ENCODE measurements at regions not wholly inside any gene's neighbourhood (a gene's known extent, or its start where the extent isn't known, plus 50 kb on each side); places are given as distances from the start of the nearest gene placed in this dataset.

DNA sequence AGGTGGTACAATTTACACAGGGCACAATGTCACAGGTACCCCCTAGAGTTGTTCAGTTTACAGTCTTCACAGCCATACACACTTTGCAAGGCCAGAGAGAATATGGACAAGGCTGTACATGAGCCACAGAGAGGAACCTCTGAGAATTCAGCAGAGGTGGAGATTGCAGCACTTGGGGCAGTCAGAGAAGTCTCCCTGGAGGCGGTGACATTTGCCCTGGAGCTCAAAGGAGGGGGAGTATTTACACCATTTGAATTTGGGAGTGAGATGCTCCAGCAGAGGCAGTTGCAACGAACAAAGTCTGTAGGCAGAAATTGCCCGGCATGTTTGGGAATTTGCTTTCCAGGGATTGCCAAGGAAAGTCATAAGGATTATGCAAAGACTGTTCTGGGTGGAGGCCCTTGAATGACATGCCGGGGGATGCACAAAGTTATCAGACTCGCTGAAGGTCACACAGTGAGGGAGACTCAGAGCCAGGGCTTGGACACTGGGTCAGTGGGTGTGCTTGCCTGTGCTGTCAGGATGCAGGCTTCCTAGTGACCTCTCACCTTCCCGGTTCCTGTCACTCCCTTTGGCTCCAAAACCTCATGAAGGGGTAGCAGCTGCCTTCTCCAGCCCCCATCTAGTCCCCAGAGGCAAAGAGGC is 160.7 kb upstream of the PCBD1 start:
- no peak for DNase-seq

DNA sequence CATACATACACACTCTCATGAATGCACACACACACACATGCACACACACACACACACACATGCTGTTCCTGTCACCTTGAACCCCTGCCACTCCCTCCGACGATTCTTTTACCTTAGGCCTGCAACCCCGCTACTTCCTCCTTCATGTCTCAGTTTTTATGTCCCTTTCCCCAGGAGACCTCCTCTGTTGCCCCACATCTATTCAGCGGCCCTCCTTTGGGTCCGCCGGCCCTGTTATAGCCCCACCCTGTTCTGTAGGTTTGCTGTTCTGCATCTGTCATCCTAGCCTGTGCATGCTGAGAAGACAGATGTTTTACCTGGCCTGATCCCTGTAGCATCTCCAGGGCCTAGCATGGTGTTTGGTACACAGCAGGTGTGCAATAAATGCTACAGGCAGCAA is 161.6 kb upstream of the PCBD1 start:
- DNase-seq, result no peak

DNA sequence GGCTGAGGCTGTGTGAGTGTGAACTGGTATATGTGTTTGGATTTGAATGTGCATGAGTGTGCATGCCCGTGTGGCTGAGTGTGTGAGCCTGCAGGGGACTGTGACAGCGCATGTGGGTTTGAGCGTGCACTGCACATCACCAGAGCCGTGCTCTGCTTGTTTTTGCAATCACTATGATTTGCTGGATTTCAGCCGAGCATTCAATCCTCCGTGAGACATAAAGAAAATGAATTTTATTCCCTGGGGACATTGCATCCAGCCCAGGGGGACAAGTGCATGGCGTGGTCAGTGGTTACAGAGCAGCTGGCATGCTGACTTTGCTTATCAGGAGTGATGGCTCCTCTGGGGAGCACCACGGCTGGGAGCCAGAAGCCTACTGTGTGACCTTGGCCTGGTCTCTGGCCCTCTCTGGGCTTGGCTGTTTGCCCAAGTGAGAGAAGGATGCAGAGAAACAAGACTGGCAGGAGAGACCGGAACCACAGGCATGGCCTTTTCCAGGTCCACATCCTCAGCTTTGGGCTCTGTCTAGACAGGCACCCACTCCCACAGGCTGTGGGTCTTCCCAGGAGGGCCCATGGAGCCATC is 160.2 kb upstream of the UNC5B start:
- no peak for DNase-seq

DNA sequence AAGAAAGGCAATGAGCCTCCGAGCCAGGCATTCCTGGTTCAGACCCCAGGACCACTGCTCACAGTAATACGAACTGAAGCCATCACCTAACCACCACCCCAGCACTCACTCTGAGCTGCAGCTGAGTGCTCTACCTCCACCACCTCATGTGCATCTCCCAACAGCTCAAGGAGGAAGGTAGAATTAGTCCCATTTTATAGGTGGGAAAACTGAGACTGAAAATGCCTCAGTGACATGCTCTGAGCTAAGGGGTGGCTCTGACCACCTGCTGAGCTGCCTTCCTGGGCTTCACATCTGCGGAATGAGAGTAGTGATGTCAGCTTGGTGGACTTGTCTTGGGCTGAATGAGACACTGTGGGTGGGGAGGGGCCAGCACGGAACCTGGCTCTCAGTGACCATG is 159.7 kb upstream of the UNC5B start:
- DNase-seq, result no peak

DNA sequence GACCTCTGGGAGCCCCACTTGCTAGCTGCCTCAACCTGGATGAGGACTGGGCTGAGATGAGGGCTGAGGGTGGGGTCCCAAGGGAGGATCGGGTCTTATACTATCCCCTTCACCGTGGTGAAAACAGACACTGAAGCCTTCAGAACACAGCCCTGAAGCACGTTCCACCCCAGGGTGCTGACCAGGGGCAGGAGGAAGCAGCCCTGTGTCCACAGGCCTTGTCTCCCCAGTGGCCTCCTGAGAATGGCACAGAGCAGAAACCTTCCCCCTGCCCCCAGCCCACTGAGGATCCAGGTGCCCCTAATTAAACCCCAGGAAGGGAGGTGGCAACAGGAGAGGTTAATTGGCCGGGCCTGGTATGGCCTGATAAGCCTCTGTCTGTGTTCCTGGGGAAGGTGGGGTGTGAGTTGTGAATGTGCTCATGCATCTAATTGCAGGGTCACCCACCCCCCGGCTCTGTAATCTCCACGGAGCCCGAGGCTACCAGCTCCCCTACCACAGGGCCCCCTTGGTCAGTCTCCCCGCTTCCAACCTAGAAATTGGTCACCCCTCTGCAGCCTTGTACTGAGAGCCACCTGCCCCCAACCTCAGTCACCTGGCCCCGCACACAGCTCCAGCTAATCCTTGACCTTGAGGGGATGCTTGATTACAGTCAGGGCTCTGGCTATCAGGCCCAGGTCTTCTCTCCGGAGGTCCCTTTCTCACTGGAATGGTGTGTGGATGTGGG is 159.0 kb upstream of the UNC5B start:
- no peak for DNase-seq

DNA sequence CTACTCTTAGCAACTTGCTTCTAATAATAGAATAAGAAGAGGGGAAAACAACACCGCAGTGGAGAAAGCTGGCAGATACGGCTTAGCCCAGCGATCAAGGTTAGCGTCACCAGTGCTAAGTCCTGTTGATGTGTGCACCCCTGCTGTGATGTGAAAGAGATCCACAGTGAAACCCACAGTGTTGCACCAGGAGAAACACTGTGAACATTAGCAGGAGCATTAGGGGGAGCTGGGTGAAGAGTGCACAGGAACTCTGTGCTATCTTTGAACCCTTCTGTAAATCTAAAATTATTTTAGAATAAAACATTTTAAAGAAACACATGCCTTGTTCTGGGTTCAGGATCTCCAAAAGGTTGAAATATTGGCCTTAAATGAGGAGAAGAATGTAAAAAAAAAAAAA is 154.1 kb upstream of the UNC5B start:
- DNase-seq, result no peak

DNA sequence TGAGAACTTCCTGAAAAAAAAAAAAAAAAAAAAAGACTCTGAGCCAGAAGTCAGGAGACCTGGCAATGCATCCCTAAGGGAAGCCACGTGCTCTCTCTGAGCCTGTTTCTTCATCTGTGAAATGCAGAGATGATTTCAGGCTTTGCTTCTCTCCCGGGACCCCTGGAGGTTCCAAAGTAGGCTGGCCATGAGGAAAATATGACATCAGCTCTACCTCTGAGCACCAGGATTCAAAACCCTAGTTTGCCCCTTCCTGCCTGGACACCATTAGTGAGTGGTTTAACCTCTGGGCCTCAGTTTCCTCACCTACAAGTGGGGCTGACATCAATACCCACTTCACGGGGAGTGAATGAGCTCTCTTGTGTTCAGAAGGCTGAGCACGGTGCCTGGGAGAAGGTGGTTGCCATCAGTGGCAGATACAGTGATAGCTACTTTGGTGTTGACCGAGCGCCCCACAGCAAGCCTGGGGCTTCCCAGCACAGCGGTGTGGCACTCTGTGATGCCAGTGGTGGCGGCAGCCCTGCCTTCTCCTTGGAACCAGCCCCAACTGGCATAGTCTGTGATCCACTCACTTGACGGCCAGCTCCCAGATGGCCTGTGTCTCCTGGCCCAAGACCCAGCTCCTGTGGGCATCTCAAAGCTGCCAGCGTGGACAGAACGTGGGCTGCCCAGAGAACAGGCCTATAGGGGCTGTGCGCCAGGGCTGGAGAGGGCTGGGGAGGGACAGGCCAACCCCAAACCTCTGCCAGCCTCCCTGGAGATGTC is 153.1 kb upstream of the UNC5B start:
- no peak for DNase-seq

DNA sequence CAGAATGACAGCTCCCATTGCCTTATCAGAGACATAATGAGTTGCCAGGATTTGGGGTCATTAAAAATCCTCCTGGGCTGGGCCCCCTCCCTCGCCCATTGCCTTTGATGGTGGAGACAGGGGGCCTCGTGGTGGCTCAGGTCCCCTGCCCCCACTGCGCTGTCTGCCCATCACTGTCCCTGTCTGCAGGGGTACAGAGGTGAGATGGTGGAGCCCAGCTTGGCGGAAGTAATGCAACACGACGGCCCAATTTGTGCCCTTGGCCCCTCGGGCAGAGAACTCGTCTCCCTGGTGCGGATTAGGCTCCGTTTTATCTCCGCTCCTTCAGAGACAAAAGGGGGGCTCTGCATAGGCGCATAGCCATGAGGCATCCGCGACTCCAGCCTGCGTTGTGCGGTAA is 152.4 kb upstream of the UNC5B start:
- DNase-seq, result no peak

DNA sequence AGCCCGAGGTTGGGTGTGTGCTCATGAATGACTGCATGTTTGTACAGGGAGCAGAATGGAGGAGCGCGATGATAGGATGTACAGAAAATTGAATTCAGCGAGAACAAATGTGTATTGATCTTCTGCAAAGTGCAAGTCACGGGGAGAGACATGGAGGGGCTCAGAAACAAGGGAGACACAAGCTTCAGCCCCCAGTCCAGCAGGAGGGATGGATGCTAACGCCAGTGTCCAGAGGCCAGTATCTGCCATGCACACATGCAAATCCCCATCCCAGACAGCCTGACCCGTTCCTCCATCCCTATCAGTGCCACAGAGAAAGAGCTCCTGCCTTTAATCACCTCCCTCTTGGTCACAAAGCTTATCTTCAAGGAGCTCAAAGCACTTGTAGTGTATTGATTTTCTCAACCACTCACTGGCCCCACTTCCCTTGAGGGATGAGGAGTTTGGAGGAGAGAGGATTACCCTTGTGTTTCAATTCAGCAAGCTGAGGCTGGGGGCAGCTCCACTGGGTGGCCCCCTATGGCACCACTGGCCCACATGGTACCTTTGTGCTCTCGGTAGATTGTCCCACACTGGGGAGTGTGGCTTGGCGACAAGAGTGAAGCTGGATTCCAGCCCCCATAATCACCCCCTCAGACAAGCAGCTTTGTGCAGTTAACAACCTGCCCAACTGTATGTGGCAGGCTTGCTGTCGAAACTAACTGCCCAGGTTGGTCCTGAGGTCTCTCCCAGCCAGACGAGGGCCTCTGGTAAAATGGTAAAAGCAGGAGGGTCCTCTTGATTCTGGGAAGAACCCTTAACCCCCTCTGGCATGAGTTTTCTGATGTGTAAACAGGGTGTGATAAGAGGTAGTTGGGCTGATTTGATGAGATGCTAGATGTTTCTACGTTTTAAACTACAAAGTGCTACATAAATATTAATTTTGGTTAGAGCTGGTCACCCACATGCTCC is 151.6 kb upstream of the UNC5B start:
- DNase-seq, result no peak

DNA sequence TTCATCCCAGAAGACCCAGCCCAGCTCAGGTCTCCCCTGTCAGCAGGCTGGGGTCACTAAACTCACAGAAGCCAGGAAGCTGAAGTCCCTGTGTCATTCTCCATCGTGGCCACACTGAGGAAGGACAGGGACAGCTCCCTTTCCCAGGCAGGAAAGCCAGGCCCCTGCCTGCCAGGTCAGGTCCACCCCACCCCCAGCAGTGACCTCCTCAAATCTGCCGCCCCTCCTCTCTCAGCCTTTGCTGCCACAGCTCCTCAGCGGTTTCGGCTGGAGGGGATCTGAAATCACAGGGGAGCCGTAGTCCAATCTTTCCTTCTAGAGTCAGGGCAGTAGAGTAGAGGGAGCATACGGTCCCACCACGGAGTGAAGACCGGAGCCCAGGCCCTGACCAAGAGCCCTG is 150.9 kb upstream of the UNC5B start:
- DNase-seq, result no peak

DNA sequence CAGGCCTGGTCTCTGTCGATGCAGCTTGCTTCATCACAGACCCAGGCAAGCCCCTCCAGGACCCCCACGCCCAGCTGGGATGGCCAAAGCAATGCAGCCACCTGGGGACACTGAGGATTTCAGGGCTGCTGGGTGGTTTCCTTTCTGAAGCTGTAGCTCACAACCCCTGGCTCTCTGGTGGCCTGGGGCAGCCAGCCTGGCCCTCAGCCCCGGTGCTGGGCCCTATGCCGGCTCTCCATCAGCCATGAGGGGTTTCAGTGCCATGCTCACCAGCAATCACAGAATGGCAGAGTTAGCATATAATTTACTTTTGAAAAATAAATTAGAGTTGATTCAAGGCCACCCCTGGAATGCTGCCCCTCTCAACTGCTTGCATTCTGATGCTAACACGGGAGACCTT is 150.2 kb upstream of the UNC5B start:
- DNase-seq, result no peak

DNA sequence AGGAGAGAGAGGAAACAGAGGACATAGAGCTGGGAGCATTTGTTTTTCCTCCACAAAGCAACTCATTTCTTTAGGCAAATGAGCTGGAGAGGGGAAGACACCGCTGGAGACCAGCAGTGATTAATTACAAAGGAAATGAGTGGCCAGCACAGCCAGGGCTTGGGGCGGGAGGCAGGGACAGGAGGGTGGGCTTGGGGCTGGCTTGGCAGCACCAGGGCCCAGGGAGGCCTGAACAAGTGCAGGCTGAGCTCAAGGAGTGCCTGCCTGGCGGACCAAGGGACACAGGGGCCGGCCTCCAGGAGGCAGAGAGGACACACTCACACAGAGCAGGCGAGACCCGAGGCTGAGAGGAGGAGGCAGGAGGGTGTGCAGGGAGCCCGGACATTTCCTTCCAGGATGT is 149.0 kb upstream of the UNC5B start:
- no peak for DNase-seq

DNA sequence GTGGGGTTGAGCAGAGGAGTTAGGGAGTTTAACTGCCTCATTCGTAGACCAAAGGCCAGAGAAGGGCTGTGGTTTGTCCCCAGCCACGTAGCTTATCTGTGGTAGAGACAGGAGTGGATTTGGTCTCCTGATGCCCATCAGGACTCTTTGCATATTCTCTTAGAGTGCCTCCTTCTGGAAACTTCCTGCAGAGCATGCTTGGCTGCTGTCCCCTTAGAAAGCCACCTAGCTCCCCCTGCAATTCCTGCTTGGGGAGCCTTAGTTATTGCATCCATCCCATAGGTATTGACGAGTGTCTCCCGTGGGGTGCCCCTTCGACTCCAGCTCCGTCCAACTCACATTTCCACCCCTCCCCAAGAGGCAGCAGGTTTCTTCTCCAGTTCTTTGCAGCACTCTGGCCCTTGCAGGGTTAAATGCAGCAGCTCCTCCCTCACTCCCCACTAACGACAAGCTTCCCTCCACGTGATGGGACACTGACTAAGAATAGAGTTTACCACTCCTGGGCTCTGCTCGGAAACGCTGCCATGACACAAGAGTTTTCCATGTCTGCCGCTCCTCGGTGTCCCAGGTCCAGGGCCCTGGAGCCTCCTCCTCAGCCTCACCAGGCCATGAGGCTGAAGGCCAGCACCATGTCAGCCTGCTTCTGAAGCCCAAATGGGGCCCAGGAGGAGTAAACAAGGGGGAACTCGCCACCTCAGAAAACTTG is 147.8 kb upstream of the UNC5B start:
- no peak for DNase-seq

DNA sequence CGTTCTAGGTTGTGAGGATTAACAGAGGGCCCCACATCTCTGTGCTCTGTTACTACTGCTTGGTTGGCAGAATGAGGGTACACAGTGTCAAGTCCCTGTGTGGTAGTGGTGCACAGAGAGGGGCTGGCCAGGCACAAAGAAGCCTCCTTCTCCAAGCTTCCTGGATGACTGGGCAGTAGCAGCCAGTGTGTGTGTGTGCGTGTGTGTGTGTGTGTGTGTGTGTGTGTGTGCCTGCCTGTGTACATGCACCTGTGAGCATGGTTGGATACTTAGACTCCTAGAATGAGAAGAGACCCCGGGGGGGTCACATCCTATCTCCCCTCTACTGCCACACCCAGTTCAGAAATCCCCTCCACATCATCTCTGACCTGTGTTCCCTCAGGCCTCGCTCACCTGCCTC is 146.7 kb upstream of the UNC5B start:
- DNase-seq, result no peak

DNA sequence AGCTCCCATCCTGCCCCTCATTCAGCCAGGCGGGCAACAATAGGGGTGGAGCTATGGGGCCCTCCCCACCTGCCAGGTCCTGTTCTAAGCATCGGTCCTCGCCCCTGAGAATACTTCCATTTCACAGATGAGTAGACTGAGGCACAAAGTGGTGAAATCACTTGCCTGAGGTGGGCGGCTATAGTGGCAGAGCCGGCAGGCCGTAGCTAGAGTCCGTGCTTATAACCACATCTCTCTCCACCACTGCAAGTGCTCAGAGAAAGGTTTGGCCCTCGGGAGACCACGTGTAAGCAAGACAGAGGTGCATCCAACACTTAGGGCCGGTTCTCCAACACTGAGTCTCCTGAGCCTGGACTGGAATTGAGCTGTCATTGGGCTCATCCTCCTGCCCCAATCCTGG is 145.8 kb upstream of the UNC5B start:
- DNase-seq, result no peak

DNA sequence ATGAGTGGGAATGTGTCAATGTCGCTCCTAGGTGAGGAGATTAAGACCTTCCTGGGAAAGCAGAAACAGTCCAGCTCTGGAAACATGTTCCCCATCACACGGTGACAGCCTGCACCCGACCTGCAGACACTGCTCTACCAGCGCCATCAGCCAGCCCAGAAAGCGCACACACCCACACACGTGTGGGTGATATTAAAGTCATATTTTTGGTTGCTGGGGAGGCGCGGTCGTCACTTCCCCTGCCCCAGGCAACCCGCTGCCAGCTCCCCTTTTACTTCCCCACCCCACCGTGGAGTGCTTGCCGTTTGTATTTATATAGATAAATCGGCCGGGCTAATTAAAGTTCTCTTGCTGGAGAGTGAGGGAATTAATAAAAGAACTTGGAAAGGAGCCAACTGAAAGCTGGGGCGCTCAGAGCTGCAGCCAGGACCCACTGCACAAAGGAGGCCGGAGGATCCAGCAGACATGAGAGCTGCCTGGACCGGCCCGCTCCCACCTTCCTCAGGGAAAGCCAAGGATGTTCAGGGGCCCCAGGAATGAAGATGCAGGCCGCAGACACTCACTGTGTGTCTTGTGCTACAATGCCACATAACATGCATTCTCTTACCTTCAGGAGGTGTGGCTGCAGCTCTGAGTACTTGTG is 145.2 kb upstream of the UNC5B start:
- no peak for DNase-seq

DNA sequence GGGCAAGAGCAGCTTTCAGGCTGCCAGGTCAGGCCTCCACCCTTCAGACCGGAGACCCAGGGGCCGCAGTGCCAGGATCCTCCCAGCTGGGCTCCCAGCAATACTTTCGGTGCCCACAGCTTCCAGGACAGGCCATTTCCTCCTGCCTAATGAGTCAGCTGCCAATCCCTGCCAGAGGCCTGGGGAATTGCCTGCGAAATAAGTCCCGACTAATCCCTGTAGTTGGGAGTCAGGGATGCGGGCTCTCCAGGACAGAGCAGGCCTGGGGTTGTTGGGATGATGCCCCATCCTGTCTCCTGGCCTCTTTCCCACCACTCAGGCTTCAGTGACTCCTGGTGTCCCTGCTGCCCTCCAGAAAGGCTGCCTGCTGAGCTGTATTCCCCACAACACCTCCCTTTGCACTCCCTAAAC is 143.5 kb upstream of the UNC5B start:
- no peak for DNase-seq

DNA sequence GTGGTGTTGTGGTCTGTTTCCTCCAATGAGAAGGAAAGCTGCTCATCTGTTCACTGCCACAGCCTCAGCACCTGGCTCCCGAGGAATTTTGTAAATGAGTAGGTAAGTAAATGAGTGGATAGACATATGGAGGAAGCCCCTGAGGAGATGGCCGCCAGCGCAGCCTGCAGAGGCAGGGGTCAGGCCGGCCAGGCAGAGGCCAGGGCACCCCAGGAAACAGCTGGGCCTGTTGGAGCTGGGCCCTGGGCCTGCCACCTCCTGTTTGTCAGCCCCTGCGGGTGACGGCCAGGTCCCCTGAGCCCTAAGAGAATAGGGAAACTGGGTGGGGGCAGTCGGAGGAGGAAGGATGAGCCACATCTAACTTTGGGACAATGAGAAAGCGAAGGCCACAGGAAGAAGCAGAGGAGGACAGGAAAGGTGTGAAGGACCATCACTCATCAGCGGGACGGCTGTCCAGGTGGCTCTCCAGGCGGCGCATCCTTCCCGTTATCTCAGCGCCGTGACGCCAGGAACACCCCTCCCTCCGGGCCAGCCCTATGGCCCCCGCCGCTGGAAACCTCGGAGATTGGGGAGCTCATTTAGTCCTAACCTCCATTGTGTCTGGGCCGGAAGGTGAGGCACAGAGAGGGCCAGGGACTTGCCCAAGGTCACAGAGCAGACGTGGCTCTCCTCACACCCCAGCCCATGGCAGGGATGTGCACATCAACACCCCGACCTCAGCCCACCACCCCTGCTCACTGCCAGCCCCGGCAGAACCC is 142.3 kb upstream of the UNC5B start:
- DNase-seq, result no peak

DNA sequence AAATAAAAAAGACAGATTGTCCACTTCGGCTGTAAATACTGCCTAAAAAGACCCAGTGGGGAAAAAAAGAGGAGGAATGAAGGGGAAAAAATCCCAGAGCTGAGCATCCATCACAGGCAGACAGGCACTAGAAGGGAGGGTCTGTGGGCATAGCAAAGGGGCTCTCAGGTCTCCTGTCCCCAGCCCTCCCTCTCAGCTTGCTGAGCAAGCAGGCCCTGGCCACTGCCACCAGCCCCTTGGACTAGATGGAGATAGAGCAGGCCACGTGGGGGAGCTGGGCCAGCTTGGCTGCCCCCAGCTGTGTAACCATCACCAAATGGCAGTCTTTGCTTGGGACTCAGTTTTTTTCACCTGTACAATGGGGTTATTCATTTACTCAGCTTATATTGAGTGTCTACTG is 141.6 kb upstream of the UNC5B start:
- DNase-seq, result no peak

DNA sequence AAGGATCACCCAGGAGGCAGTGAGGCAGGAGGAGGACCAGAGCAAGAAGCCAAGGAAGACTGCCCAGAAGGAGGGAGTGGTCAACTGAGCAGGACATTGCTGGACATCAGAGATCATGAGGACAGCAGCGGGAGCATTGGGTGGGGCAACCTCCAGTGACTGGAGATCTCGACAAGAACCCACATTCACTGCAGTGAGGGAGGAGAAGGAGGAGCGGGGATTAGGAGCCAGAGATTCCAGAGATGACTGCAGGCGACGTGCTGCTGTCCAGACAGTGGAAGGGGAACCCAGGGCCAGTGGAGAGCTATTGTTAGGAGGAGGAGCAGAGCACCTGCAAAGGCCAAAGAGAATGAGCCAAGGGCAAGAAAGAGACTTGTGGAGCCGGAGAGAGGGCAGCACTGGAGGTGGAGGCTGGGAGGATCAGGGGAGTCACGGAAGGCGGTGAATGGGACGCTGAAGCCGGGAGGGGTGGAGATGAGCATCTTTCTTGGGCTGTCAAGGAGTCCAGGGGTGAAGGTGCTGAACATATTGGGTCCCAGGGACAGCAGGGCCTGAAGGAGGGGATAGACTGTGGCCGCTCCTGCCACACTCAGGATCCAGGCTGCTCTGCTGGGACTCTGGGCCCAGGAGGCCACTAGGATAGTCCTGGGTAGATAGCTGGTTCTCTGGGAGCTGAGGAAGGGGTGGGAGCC is 140.1 kb upstream of the UNC5B start:
- DNase-seq, result no peak
